HG03095 (cell line): ENCODE measurements at regions not wholly inside any gene's neighbourhood (a gene's known extent, or its start where the extent isn't known, plus 50 kb on each side); places are given as distances from the start of the nearest gene placed in this dataset.
A peak's percentile ranks its signal among the peaks of the same experiment; 100 is the strongest.
"Not testable (repeated sequence)": the region's sequence is repeated elsewhere in the genome, so short reads cannot be mapped to it uniquely, and the experiment has no call there.

ENCODE experiments used
- ATAC-seq: cut with Tn5 transposase; IDR thresholded peaks from one replicate; pipeline ENCODE4 v1.9.1; 2021; ENCODE audit warnings: moderate library complexity; ENCODE audit not compliant: unreplicated experiment

DNA sequence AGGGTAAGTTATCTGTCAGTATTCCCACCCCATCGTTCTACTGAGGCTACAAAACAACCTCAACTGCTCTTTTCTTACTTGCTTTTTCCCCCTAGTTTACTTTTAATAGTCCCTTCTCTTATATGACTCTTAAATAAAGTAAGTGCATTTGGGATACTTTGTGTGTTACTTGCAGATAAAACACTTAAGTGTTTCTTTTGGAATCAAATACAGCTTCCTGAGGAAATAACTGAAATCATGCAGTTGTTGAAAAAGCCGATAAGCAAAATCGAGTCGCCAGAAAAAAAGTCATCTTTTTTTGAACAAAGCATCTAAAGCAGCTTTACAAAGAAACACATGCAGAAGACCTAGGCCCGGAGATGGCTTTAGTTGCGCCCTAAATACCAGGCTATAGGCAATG is 53.5 kb upstream of the EPB41L4A start:
- ATAC-seq, result no peak

DNA sequence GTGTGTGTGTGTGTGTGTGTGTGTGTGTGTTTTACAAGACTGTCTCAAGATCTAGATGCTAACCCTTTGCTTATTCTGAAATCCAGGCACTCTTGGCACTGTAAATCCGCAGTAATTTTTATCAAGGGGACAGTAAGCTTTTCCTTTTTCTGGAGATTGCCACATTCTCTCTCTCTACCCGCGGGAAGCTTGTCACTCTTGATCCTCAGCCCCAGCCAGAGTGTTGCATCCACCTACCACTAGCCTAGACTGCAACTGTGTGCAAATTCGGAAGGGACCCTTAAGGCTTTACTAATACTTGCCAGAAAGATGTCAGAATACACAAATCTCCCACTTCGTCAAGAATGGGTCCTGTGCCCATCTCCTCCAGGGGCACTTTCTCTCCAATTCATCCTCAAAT is 54.9 kb upstream of the EPB41L4A start:
- ATAC-seq, result no peak

DNA sequence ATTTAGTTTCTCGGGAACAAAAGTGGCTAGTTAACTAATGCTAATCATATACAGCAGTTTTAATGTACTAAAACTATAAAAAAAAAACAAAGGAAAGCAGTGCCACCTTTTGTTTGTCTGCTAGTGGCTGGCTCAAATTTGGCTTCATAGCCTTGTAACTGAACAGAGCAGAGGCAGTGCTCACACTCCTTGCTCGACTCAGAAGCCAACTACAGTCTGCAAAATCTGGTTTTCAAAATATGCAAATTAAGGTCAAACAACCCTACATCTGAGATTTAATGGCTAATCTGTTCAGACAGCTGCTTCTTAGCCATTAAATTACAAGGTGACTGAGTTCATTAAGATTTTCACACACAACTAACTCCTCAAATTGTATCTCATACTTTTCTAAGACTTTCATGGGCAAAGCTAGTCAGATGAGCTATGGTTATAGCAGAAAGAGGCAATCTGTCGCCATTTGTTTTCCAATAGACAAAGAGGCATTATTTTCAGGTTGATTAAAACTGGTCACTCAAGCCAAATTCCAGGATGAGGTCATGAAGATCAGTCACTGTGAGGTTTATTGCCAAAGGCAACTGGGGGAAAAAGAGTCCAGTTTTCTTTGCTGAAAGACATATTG is 56.8 kb upstream of the EPB41L4A start:
- ATAC-seq, result no peak

DNA sequence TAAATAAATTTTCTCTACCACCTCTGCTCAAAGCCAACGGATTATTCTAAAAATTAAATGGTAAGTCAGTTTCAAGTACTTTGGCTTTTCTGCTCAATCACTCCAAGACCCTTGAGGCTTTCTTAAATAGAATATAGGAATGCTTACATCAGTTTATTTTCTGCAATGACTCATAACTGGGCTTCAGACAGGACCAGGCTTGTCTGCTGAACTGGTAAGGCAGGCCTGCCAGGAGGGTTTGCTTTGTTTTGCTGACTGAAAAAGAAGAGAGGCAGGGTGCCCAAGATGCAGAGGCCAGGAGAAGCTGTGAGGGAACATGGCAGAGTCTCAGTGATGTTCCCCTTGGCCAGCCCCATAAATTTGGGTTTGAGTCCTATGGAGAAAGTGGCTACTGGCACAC is 60.3 kb upstream of the EPB41L4A start:
- ATAC-seq, result no peak

DNA sequence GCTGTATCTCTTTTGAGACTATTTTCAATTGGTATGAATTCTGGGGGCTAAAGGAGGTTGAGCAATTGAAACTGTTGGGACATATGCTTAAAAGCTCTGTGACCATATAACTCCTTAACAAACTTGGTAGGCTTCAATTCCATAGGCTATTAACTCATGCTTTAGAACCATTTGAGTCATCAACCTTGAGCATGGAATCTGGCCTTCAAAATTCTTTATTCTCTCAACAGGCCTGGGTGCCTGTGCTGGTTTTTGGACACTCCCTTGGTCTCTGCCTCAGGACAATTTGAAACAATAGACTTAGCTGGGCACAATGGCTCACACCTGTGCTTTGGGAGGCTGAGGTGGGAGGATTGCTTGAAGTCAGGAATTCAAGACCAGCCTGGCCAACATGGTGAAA is 61.4 kb upstream of the EPB41L4A start:
- no peak for ATAC-seq

DNA sequence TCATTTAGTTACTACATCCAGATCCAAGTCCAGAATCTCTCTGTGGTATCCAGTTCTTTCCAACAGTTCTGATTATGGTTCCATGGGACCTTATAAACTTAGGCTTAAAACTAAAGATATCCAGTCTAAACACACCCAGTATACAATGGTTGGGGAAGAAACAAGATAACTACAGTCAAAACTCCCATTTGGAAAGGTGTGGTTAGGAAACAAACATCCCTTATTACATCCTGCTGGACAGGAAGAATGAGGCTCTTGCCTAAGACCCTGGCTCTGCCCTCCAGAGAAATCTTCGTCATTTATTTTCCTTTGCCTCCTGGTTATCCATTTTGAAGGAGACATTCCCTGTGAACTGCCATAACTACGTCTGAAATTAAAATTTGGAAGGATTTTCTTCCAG is 64.6 kb upstream of the EPB41L4A start:
- ATAC-seq, result no peak

DNA sequence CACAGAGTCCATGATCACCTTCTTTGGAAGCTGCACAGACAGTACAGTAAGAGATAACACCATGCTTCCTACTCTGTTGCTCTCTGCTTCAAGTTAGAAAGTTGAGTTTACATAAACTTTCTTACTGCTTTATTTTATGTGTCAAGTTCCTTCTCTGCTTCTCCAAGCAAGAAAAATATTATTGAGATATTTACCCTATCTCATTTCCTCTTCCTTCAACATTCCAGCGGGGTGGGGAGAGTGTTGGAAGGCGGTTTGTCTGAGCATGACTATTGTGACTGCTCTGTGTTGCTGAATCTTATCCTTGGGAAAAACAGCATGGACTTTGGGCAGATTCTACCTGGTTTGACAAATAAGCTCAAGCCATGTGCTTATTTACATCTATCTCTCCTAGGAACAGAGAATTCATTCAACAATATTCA is 66.9 kb upstream of the EPB41L4A start:
- ATAC-seq, result no peak

DNA sequence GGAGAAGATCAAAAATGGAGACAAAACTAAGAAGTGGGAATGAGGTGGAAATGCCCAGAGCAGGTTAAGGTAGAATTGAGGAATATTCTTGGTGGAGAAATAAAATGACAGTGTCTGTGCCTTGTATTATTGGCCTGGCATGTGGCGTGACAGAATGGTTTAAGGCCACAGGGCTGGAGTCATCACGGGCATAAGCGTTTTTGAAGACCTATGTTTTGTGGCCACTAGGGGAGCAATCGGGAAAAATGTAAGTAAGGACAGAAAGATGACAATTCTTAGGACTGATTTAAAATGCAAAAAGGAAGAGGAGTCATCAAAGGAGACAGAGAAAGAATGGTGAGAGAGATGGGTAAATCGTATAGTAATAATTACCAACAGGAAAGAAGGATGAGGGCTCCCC is 72.2 kb upstream of the EPB41L4A start:
- ATAC-seq, result no peak

DNA sequence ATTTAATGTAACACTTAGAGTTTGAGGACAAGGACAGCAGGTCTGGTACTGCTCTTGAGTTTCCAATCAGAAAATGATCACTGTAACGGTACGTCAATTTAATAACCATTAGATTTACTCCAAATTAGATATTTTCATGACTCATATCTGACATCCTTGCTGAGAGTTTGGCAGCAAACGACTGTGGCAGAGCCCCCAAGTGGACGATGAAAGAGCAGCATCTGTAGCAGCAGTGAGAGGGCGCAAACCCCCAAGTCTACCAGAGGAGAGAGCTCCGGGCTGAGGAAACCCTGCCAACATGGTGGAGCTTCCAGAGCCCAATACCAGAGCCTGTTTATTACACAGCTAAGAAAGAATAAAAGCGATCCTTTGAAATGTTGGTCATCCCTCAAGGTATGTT is 73.2 kb upstream of the EPB41L4A start:
- peak; percentile 100 for ATAC-seq

DNA sequence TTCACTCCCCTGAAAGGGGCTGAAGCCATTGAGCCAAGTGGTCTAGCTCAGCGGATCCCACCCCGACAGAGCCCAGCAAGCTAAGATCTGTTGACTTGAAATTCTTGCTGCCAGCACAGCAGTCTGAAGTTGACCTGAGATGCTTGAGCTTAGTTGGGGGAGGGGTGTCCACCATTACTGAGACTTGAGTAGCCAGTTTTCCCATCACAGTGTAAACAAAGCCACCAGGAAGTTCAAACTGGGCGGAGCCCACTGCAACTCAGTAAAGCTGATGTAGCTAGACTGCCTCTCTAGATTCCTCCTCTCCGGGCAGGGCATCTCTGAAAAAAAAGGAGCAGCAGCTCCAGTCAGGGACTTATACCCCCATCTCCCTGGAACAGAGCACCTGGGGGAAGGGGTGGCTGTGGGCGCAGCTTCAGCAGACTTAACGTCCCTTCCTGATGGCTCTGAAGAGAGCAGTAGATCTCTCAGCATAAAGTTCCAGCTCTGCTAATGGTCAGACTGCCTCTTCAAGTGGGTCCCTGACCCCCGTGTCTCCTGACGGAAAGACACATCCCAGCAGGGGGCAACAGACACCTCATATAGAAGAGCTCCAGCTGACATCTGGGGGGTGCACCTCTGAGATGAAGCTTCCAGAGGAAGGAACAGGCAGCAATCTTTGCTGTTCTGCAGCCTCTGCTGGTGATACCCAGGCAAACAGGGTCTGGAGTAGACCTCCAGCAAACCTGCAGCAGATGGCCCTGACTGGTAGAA is 84.8 kb upstream of the EPB41L4A start:
- ATAC-seq, result not testable (repeated sequence)

DNA sequence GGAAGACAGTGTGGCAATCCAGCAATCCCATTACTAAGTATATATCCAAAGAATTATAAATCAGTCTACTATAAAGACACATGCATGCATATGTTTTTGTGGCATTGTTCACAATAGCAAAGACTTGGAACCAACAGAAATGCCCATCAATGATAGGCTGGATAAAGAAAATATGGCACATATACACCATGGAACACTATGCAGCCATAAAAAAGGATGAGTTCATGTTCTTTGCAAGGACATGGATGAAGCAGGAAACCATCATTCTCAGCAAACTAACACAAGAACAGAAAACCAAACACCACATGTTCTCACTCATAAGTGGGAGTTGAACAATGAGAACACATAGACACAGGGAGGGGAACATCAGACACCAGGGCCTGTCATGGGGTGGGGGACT is 90.0 kb upstream of the EPB41L4A start:
- ATAC-seq, result not testable (repeated sequence)

DNA sequence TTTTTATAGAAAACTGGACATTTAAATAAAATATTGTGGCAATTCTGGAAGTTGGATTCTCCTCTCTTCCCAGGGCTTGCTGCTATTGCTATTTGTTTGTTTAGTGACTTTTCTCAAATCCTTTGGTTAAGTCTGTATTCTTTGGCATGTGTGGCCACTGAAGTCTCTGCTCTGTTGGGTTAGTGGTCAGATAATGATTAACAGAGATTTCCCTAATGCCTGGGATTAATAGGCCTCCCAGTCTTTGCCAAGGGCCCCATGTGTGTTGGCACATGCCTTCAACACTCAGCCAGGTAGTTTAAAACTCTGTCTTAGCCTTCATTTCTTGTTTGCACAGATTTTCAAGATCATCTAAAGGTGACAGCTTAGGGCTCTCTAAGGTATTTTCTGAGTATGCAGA is 92.8 kb upstream of the EPB41L4A start:
- ATAC-seq, result no peak

DNA sequence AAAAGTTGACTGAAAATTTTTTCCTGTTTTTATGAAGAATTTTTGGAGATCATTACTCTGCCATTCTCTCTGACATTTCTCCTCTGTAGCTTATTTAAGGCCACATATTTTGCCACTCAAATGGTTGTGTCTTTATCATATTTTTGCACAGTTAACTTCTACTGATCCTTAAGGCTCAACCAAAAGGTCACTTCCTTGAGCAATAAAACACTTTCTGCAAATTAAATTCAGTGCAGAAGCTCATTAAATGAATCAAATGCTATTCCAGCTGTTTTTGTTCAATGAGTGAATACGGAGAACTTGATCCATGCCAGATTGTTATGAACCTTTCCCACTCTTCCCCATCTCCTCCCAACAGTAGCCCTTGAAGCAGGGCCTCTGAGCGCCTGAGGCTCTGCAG is 93.8 kb upstream of the EPB41L4A start:
- ATAC-seq, result no peak

DNA sequence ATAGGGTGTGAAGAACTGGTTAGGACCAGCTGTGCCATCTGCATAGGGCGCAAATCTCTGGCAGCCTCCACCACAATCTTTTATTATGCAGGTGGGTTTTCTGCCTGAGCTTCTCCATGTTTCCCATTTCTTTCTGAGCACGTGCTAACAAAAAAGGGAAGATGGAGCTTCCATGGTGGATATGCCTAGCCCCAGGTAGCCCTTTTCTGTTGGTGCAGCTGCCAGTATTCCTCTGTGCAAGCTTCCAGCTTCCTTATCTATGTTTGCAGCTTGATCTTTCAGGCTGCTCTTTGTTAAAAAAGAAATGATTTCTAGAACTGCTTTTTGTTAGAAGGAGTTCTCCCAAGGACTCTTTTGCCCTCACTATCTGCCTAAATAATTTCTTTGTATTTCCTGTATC is 95.0 kb upstream of the EPB41L4A start:
- ATAC-seq, result no peak

DNA sequence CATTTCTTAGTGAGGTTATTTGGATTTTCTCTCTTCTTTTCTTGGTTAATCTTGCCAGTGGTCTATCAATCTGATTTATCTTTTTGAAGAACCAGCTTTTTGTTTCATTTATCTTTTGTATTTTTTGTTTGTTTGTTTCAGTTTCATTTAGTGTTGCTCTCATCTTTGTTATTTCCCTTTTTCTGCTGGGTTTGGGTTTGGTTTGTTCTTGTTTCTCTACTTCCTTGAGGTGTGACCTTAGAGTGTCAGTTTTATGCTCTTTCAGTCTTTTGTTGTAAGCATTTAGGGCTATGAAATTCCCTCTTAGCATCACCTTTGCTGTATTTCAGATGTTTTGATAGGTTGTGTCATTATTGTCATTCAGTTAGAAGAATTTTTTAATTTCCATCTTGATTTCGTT is 101.4 kb upstream of the EPB41L4A start:
- ATAC-seq, result not testable (repeated sequence)

DNA sequence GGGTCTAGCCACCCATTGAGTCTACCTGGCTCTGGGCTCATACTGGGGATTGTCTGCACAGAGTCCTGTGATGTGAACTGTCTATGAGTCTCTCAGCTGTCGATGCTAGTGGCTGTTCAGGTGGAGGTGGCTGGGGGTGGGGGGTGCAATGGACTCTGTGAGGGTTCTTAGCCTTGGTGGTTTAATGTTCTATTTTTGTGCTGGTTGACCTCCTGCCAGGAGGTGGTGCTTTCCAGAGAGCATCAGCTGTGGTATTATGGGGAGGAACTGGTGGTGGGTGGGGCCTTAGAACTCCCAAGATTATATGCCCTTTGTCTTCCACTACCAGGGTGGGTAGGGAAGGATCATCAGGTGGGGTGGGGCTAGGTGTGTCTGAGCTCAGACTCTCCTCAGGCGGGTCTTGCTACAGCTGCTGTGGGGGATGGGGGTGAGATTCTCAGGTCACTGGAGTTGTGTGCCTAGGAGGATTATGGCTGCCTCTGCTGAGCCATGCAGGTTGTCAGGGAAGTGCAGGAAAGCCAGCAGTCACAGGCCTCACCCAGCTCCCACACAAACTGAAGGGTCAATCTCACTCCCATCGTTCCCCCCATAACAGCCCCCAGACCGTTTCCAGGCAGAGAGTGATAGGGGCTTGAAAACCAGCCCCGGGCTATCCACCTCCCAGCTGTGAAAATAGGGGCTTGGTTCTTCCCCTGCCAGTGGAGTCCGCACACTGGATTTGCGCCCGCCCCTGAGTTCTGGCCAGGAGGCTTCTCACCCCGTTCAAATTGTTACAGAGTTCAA is 104.0 kb upstream of the EPB41L4A start:
- peak; percentile 48 for ATAC-seq

DNA sequence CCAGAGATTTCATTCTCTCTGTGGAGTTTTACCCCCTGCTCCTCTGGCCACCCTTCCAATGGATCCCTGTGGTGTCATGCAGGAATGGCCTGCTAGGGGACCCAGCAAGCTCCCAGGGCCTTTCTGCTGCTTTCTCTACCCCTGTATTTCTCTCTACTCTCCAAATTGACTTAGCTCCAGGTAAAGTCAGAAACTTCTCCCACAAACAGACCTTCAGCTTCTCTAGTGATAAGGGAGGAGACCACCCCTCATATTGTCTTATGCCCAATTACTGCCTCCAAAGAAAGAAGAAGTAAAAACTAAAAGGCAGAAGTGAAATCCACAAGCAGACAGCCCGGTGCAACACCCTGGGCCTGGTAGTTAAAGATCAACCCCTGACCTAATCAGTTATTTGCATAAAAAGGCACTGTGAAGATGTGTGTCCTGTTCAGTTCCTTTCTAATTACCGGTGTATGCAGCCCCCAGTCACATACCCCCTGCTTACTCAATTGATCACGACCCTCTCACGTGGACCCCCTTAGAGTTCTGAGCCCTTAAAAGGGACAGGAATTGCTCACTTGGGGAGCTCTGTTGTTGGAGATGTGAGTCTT is 104.7 kb upstream of the EPB41L4A start:
- ATAC-seq, result peak; percentile 62

DNA sequence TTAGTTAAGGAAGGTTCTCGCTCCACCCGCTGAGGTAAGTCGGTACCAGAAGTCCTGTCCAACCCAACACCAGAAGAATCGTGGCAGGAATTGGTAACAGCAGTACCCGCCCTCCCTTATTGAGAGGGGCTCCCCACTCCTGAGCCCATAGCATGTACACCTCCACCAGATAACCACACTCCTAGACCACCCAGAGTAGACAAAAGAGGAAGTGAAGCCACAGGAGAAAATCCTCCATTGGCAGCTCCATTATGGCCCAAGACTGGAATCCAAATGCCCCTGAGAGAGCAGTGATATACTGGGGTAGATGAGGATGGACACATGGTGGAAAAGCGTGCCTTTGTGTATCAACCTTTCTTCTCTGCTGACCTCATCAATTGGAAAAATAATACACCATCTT is 106.1 kb upstream of the EPB41L4A start:
- no peak for ATAC-seq

DNA sequence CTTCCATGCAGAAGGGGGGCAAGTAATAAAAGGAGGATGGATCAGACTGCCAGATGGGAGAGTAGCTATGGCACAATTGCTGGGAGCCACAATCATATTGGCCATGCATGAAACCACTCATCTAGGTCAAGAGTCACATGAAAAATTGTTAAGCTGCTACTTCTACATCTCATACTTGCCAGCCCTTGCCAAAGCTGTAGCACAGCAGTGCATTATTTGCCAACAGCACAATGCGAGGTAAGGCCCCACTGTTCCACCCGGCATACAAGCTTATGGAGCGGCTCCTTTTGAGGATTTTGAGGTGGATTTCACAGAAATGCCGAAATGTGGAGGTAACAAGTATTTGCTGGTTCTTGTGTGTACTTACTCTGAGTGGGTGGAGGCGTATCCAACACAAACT is 109.9 kb upstream of the EPB41L4A start:
- ATAC-seq, result no peak

DNA sequence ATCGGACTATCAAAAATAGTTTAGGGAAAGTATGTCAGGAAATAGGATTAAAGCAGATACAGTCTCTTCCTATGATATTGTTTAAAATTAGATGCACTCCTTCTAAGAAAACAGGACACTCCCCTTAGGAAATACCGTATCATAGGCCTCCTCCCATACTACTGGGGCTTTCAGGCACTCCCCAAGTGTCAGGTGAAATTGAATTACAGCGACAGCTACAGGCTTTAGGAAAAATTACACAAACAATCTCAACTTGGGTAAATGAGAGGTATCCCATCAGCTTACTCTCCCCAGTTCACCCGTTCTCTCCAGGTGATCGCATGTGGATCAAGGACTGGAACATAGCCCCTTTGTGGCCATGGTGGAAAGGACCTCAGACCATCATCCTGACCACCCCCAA is 110.4 kb upstream of the EPB41L4A start:
- no peak for ATAC-seq

DNA sequence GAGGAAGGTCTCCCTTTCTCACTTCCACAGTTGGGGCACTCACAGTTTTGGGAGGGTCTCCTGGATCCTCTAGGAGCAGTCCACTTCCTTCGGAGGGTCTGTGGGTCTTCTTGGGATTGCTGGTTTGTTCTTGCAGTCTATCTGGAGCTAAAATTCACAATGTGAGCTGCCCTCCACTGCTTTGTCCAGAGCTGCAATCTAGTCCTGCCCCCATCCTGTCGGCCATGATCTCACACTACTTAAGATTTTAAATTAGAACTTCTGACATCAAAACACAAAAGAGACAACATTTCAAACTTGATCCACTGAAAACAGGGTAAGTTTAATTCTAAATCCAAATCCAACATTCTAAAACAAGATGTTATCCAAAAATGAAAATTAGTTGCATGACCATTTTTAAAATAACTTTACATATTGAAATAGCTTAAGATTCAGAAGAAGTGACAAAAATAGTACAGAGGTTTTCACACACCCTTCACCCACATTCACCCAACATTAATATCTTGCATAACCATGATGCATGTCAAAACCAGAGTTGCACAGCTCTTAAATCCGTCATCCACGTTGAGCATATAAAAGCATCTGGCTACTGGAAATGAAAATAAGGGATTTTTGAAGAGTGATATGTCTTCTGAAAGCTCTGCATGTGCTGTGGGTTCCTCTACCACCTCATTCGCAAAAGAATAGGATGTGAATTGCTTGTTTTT is 113.7 kb upstream of the EPB41L4A start:
- ATAC-seq, result no peak
